Suprapubic skin (tissue), 2 donors: ENCODE measurements at regions not wholly inside any gene's neighbourhood (a gene's known extent, or its start where the extent isn't known, plus 50 kb on each side); places are given as distances from the start of the nearest gene placed in this dataset.

Source experiments
- EP300 ChIP-seq: sonication (generic); formaldehyde crosslinking; IDR thresholded peaks from one replicate; pipeline ENCODE4 v1.6.1; 2017; ENCODE audit warnings: antibody characterized with exemption
- POLR2A ChIP-seq, 2 donors: fragments of 450-650 bp; IDR thresholded peaks; one replicate each; pipeline ENCODE4 v1.6.1; 2017; ENCODE audit warnings: antibody characterized with exemption in 2 of 2, mild to moderate bottlenecking in 2 of 2, moderate library complexity in 2 of 2

- no peak for TF ChIP-seq EP300
- TF ChIP-seq POLR2A (IDR thresholded peaks at IDR 0.05), result no peak
These were observed 132.0 kb upstream of the NFIB start for GRCh38 chr9:14445946-14446345.
